Epithelial cell of proximal tubule (primary cell): ENCODE measurements at regions not wholly inside any gene's neighbourhood (a gene's known extent, or its start where the extent isn't known, plus 50 kb on each side); places are given as distances from the start of the nearest gene placed in this dataset.

ENCODE experiments used
- DNase-seq: peaks from one replicate; pipeline ENCODE4 v3.0.0-alpha.2; 2011; ENCODE audit warnings: low read depth
- H3K4me3 ChIP-seq: 2 replicates; pipeline ENCODE4 v1.5.1; 2011; ENCODE audit warnings: low read depth, mild to moderate bottlenecking, low read length
- CTCF ChIP-seq: conservative IDR thresholded peaks from 2 replicates; pipeline ENCODE4 v1.5.1; 2012; ENCODE audit warnings: low read depth, mild to moderate bottlenecking, low read length

DNA sequence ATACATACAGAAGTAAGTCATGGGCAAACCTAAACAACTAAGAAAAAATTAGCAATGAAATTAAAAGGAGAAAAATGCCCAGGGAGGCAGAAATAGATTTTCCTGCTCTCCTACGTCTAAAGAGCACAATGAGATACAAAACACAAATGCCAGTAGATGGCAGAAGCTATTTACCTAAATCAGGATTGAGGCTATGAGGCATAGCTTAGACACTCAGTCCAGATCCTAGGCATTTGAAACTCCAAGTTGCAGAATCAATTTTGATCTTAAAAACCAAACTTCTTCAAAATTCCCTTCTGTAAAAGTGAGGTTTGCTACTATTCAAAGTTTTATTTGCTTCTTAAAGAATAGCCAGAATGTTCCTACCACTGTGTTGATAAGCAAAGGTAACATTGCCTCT, 368.6 kb downstream of the DAD1 start:
- TF ChIP-seq CTCF = peak; percentile 47
- no peak for DNase-seq
- H3K4me3 ChIP-seq = no peak overlapping the region

- no peak overlapping the region for H3K4me3 ChIP-seq
- no peak for DNase-seq
- TF ChIP-seq CTCF = no peak
Measured at GRCh38 chr14:22218728-22219127, 370.3 kb downstream of the DAD1 start.

DNA sequence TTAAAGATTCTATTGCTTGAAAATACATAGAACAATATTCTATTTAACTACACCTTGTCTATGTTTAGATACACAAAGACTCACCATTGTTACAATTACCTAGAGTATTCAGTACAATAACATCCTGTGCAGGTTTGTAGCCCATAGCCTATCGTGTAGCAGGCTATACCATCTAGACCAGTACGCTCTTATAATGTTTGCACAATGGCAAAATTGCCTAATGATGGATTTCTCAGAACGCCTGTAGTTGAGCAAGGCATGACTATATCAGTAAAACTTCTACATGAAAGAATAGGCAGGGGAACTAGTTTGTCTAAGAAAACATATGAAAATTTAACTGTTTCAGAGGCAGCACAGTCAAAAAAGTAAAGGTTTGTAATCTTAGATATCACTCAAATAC, 375.9 kb downstream of the DAD1 start:
- TF ChIP-seq CTCF = no peak
- no peak for DNase-seq
- H3K4me3 ChIP-seq = no peak overlapping the region

DNA sequence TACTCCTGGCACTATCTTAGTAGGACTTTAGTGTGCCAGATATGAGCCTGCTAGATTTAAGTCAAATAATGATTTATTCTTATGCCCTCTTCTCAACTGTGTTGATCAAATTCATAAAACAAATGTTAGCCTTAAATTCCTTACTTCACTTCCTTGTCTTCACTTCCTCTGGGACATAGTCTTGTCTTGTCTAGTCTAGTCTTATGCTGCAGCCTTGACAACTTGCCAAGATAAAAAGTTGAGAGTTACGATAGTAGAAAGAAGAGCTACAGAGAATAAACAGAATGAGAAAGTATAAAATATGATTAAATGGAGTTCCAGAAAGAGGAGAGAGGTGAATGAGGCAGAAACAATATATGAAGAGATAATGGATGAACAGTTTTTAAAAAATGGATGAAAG, 378.1 kb downstream of the DAD1 start:
- no peak overlapping the region for H3K4me3 ChIP-seq
- DNase-seq = no peak
- no peak for TF ChIP-seq CTCF

DNA sequence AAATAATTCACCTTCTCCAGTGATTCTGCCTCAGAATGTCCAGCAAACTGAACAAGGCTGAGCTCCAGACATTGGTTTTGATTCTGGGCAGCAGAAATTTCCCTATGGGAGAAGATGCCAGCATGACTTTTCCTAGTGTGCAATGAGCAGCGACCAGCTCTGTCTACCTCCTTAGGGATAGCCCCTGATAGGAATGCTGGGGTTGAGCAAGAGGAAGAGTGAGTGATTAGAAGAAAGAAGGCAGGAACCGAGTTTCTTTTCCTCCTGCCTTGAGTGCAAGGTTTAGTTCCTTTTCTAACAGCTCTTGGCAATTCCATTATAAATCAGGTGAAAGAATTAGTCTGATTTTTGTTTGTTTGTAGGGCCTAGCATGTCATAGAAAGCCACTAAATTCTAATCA, 379.0 kb downstream of the DAD1 start:
- TF ChIP-seq CTCF = no peak
- no peak for DNase-seq

DNA sequence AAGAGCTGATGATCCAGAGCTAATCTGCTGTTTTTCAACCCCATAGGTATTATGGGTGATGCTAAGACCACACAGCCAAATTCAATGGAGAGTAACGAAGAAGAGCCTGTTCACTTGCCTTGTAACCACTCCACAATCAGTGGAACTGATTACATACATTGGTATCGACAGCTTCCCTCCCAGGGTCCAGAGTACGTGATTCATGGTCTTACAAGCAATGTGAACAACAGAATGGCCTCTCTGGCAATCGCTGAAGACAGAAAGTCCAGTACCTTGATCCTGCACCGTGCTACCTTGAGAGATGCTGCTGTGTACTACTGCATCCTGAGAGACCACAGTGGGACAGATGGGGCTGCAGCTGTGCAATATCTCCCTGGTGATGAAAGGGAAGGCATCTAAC, 386.0 kb downstream of the DAD1 start:
- DNase-seq = no peak
- no peak for TF ChIP-seq CTCF
- H3K4me3 ChIP-seq = no peak overlapping the region

More for the DNA sequence above, 379.0 kb downstream of the DAD1 start:
- H3K4me3 ChIP-seq = no peak overlapping the region

DNA sequence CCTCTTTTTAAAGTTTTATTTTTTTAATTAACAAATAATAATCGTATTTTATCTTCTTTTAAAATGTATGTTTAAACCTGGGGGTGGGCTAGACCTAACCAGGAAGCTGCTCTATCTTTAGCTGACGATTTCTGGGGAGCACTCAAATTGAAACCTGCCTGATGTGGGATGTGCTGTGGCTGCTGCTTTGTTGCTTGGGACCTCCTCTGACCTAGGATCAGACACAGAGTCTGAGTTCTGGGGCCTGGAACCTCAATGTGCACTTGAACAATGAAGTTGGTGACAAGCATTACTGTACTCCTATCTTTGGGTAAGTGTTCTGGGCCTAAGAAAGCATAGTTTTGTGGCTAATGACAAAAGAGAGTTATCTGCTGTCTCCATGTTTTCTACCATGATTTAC, 386.7 kb downstream of the DAD1 start:
- DNase-seq = no peak
- H3K4me3 ChIP-seq = no peak overlapping the region
- no peak for TF ChIP-seq CTCF
